HepG2 (cell line): ENCODE measurements at regions not wholly inside any gene's neighbourhood (a gene's known extent, or its start where the extent isn't known, plus 50 kb on each side); places are given as distances from the start of the nearest gene placed in this dataset.

Experiments
- AHR ChIP-seq: IDR thresholded peaks from 2 replicates; pipeline ENCODE4 v1.6.1; 2018; ENCODE audit warnings: missing genetic modification reagents, missing compliant biosample characterization
- ATM ChIP-seq: fragments of 450-650 bp; IDR thresholded peaks from 2 replicates; pipeline ENCODE4 v1.7.1; 2017; ENCODE audit warnings: mild to moderate bottlenecking, borderline replicate concordance
- BORCS8-MEF2B ChIP-seq: sonication (generic); formaldehyde crosslinking; IDR thresholded peaks from 2 replicates; pipeline ENCODE4 v1.8.0; 2022; ENCODE audit warnings: mild to moderate bottlenecking, missing genetic modification reagents
- CSRNP1 ChIP-seq: sonication (generic); formaldehyde crosslinking; IDR thresholded peaks from 2 replicates; pipeline ENCODE4 v1.8.1; 2023; ENCODE audit warnings: mild to moderate bottlenecking, missing genetic modification reagents
- GATA4 ChIP-seq: sonication (generic); IDR thresholded peaks from 2 replicates; pipeline ENCODE4 v1.6.1; 2016; ENCODE audit warnings: antibody characterized with exemption, low read depth, borderline replicate concordance
- HNF4G ChIP-seq, 2 experiments: sonication (generic) in 1 of 2; formaldehyde crosslinking in 1 of 2; IDR thresholded peaks; 2 replicates each; pipeline versions ENCODE4 v1.4.0 to v1.6.1; 2011 to 2020; ENCODE audit warnings: borderline replicate concordance in 2 of 2, low read depth in 2 of 2, mild to moderate bottlenecking in 2 of 2, low read length in 1 of 2, missing genetic modification reagents in 1 of 2, moderate library complexity in 1 of 2
- NONO ChIP-seq, 2 experiments: fragments of 450-650 bp in 1 of 2; sonication (generic) in 1 of 2; formaldehyde crosslinking in 1 of 2; IDR thresholded peaks in 1 of 2; conservative IDR thresholded peaks in 1 of 2; 2 replicates each; pipeline versions ENCODE4 v1.6.1 to v1.8.0; 2017 to 2022; ENCODE audit warnings: mild to moderate bottlenecking in 1 of 2, missing genetic modification reagents in 1 of 2, moderate library complexity in 1 of 2
- NR2F2 ChIP-seq: IDR thresholded peaks from 2 replicates; pipeline ENCODE4 v1.6.1; 2012; ENCODE audit warnings: low read depth, inconsistent platforms, borderline replicate concordance
- RBAK ChIP-seq: sonication (generic); formaldehyde crosslinking; IDR thresholded peaks from 2 replicates; pipeline ENCODE4 v1.5.1; 2020; ENCODE audit warnings: mild to moderate bottlenecking, missing genetic modification reagents
- SALL1 ChIP-seq: sonication (generic); formaldehyde crosslinking; IDR thresholded peaks from 2 replicates; pipeline ENCODE4 v1.8.0; 2022; ENCODE audit warnings: mild to moderate bottlenecking, missing genetic modification reagents
- SKIL ChIP-seq: sonication (generic); formaldehyde crosslinking; IDR thresholded peaks from 2 replicates; pipeline ENCODE4 v1.8.0; 2022; ENCODE audit warnings: missing genetic modification reagents, mild to moderate bottlenecking, moderate library complexity, borderline replicate concordance
- TBX3 ChIP-seq: fragments of 450-650 bp; IDR thresholded peaks from 2 replicates; pipeline ENCODE4 v1.6.1; 2017; ENCODE audit warnings: antibody characterized with exemption, mild to moderate bottlenecking, inconsistent platforms, borderline replicate concordance
- WIZ ChIP-seq: sonication (generic); formaldehyde crosslinking; IDR thresholded peaks from 2 replicates; pipeline ENCODE4 v1.5.1; 2020; ENCODE audit warnings: mild to moderate bottlenecking, missing genetic modification reagents
- ZBTB8A ChIP-seq: sonication (generic); formaldehyde crosslinking; IDR thresholded peaks from 2 replicates; pipeline ENCODE4 v1.4.0; 2020; ENCODE audit warnings: mild to moderate bottlenecking, low read depth, missing genetic modification reagents, borderline replicate concordance
- ZNF124 ChIP-seq: sonication (generic); formaldehyde crosslinking; IDR thresholded peaks from 2 replicates; pipeline ENCODE4 v1.4.0; 2020; ENCODE audit warnings: missing genetic modification reagents
- ZNF232 ChIP-seq: sonication (generic); formaldehyde crosslinking; IDR thresholded peaks from 2 replicates; pipeline ENCODE4 v1.4.0; 2020; ENCODE audit warnings: missing genetic modification reagents, borderline replicate concordance
- ZNF326 ChIP-seq: sonication (generic); formaldehyde crosslinking; IDR thresholded peaks from 2 replicates; pipeline ENCODE4 v1.4.0; 2020; ENCODE audit warnings: missing genetic modification reagents, borderline replicate concordance
- ZNF446 ChIP-seq: sonication (generic); formaldehyde crosslinking; IDR thresholded peaks from 2 replicates; pipeline ENCODE4 v1.5.0; 2020; ENCODE audit warnings: mild to moderate bottlenecking, missing genetic modification reagents
- ZNF543 ChIP-seq: sonication (generic); formaldehyde crosslinking; IDR thresholded peaks from 2 replicates; pipeline ENCODE4 v1.4.0; 2020; ENCODE audit warnings: mild to moderate bottlenecking, missing genetic modification reagents
- ZNF552 ChIP-seq: sonication (generic); formaldehyde crosslinking; IDR thresholded peaks from 2 replicates; pipeline ENCODE4 v1.9.0; 2022; ENCODE audit warnings: missing genetic modification reagents, mild to moderate bottlenecking, borderline replicate concordance
- ZNF614 ChIP-seq: IDR thresholded peaks from 2 replicates; pipeline ENCODE4 v1.6.1; 2018; ENCODE audit warnings: missing biosample characterization, missing genetic modification reagents, inconsistent platforms, borderline replicate concordance
- ZNF839 ChIP-seq: sonication (generic); formaldehyde crosslinking; IDR thresholded peaks from 2 replicates; pipeline ENCODE4 v1.4.0; 2020; ENCODE audit warnings: missing genetic modification reagents, mild to moderate bottlenecking, borderline replicate concordance
- ZSCAN21 ChIP-seq: sonication (generic); formaldehyde crosslinking; IDR thresholded peaks from 2 replicates; pipeline ENCODE4 v1.8.0; 2022; ENCODE audit warnings: mild to moderate bottlenecking, missing genetic modification reagents, moderate library complexity, borderline replicate concordance
- ZSCAN31 ChIP-seq: sonication (generic); formaldehyde crosslinking; IDR thresholded peaks from 2 replicates; pipeline ENCODE4 v1.5.0; 2020; ENCODE audit warnings: low read depth, mild to moderate bottlenecking, missing genetic modification reagents
- TF ChIP-seq, protein P1 (sequence below): IDR thresholded peaks from 2 replicates; pipeline ENCODE4 v1.6.1; 2016; ENCODE audit warnings: mild to moderate bottlenecking

GRCh38 chr3:72579581-72580245 is 268.5 kb downstream of the SHQ1 start (continued):
- TF ChIP-seq HNF4G (IDR thresholded peaks at IDR 0.05; ENCODE audit: borderline replicate concordance, low read depth, low read length): peak; percentile 82
- peak; percentile 56; the same call in 1 of the 2 replicates for TF ChIP-seq HNF4G (CRISPR knock-in tag; IDR thresholded peaks at IDR 0.05; ENCODE audit: borderline replicate concordance, low read depth)
- peak; percentile 64 for TF ChIP-seq SKIL (CRISPR knock-in tag)
- no peak for TF ChIP-seq RBAK
- TF ChIP-seq ZNF839 (CRISPR knock-in tag): no peak
- TF ChIP-seq SALL1 (CRISPR knock-in tag): peak; percentile 93
- TF ChIP-seq ZSCAN31 (CRISPR knock-in tag): peak; percentile 67; the same call in 1 of the 2 replicates
- no peak for TF ChIP-seq WIZ (CRISPR knock-in tag)
- TF ChIP-seq ZNF124: no peak
- peak; percentile 11; the same call in 1 of the 2 replicates for TF ChIP-seq TBX3
- TF ChIP-seq CSRNP1: 0 out of 2 replicates have a peak, but pooled peaks have one; percentile 47
- no peak for TF ChIP-seq ZNF543
- TF ChIP-seq BORCS8-MEF2B (CRISPR knock-in tag): peak; percentile 44; the same call in 1 of the 2 replicates
- TF ChIP-seq, protein P1, sequence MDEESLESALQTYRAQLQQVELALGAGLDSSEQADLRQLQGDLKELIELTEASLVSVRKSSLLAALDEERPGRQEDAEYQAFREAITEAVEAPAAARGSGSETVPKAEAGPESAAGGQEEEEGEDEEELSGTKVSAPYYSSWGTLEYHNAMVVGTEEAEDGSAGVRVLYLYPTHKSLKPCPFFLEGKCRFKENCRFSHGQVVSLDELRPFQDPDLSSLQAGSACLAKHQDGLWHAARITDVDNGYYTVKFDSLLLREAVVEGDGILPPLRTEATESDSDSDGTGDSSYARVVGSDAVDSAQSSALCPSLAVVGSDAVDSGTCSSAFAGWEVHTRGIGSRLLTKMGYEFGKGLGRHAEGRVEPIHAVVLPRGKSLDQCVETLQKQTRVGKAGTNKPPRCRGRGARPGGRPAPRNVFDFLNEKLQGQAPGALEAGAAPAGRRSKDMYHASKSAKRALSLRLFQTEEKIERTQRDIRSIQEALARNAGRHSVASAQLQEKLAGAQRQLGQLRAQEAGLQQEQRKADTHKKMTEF (CRISPR knock-in tag): peak; percentile 90
- no peak for TF ChIP-seq NONO (IDR thresholded peaks at IDR 0.05)
- TF ChIP-seq NONO (CRISPR knock-in tag; conservative IDR thresholded peaks at IDR 0.05): peak; percentile 56
- TF ChIP-seq ZNF446 (CRISPR knock-in tag): no peak
- TF ChIP-seq ATM: no peak
- 0 out of 2 replicates have a peak, but pooled peaks have one; percentile 35 for TF ChIP-seq ZNF552
- TF ChIP-seq AHR: no peak
- peak; percentile 86 for TF ChIP-seq NR2F2
- TF ChIP-seq ZBTB8A (CRISPR knock-in tag): no peak
- TF ChIP-seq ZNF614 (CRISPR knock-in tag): peak; percentile 67; the same call in 1 of the 2 replicates
- peak; percentile 87 for TF ChIP-seq ZNF232 (CRISPR knock-in tag)
- TF ChIP-seq ZNF326 (CRISPR knock-in tag): no peak
- peak; percentile 82; the same call in 1 of the 2 replicates for TF ChIP-seq GATA4
- peak; percentile 82 for TF ChIP-seq ZSCAN21 (CRISPR knock-in tag)
